HG02678 (cell line): ENCODE measurements at regions not wholly inside any gene's neighbourhood (a gene's known extent, or its start where the extent isn't known, plus 50 kb on each side); places are given as distances from the start of the nearest gene placed in this dataset.
A peak's percentile ranks its signal among the peaks of the same experiment; 100 is the strongest.
"Not testable (repeated sequence)": the region's sequence is repeated elsewhere in the genome, so short reads cannot be mapped to it uniquely, and the experiment has no call there.

Source experiments
- ATAC-seq: cut with Tn5 transposase; IDR thresholded peaks from one replicate; pipeline ENCODE4 v1.9.1; 2021; ENCODE audit warnings: mild to moderate bottlenecking, moderate library complexity; ENCODE audit not compliant: unreplicated experiment

DNA sequence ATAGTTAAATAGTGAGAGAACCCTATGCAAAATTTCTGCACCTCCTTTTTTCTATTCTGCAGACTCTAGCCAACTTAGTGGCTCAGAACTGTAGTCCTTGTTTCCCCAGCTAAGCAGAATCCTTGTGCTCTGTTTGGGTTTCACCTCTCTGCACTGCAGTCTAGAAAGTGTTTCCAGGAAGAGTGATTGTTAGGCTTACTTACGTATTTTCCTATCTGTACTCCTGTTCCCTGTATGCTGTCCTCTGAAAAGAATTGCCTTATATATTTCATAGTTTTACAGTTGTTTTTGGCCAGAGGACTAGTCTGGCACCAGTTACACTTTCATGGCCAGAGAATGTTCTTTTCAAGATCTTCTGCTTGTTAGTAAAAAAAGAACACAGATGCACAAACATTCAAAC lies 154.6 kb upstream of the POT1 start:
- ATAC-seq, result no peak

DNA sequence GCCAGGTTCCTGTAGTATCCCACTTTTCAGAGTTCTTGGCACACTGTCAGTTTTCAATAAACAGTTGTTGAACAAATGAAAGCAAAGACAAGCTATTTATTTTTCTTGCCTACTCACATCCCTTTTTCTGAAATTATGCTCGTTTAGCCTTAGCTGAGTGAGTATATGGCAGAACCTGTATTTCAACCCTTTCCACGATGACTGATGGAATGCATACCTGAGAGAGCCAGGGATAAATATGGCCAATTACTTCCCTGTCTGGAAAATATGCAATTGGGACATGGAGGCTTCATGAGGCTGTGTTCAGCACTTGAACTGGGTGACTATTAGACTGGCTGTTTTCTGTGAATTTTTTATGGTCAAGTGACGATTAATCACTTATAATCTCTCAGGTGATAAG lies 144.5 kb upstream of the POT1 start:
- no peak for ATAC-seq

DNA sequence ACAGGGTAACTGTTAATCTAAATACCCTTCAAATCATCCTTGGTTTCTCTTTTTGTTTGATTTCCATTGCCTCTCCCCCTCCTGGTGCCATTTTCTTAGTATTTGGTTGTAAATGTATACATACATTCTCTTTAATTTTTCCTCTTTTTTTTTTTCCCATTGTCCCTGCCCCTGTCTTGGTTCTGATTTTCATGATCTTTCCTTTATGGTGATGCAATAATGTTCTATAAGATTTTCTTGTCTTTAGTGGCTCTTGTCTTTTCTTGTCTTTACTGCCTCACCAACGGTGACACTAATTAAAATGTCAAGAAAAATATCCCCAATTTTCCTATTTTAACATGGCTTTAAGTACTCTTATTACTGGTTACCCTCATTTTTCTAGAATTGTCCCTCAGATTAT lies 135.9 kb upstream of the POT1 start:
- no peak for ATAC-seq

GRCh38 chr7:125065001-125065400 lies 135.4 kb upstream of the POT1 start:
- no peak for ATAC-seq

DNA sequence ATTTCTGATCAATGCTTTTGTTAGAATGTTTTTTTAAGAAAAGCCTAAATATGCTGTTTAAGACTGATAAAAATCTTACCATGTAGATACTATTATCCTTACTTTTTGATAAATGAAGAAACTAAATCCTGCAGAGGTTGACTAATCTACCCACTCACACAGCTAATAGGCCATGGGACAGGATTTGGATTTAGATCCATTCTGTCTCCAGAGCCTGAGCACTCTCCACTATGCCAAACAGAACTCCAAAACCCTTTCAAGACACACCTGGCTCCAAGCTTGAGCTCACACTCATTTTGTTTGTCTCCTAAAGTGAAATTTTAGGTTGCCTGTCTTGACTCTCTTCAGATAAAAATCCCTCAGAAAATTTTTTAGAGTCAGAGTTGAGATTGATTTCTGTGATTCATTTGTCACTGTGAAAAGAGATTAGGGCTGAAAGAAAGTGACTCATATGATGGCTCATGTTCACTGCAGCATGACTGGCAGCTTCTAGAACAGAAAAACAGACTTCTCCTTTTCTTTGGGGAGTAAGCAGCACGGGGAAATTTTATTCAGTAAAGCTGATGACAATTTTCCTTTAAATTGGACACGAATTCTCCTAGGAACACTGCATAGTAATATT lies 132.3 kb upstream of the POT1 start:
- ATAC-seq, result peak; percentile 81

- ATAC-seq, result not testable (repeated sequence)
Measured at GRCh38 chr7:125061083-125061745, 131.6 kb upstream of the POT1 start.

GRCh38 chr7:125059861-125060456 lies 130.3 kb upstream of the POT1 start:
- no peak for ATAC-seq

- no peak for ATAC-seq
Measured at GRCh38 chr7:125057963-125058362, 128.3 kb upstream of the POT1 start.

GRCh38 chr7:125055376-125055775 lies 125.8 kb upstream of the POT1 start:
- ATAC-seq, result no peak

- no peak for ATAC-seq
Measured at GRCh38 chr7:125046767-125047166, 117.1 kb upstream of the POT1 start.

DNA sequence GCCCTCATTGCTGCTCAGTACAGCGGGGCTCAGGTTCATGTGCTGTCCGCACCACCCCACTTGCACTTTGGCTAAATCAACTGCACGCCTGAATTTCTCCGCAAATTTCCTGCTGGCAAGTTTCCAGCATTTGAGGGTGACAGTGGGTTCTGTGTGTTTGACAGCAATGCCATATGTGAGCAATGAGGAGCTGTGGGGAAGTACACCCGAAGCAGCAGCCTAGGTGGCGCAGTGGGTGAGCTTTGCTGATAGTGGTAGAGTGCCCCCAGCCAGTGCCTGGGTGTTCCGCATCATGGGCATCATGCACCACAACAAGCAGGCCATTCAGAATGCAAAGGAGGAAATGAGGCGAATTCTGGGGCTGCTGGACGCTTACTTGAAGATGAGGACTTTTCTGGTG lies 103.9 kb upstream of the POT1 start:
- ATAC-seq, result no peak

DNA sequence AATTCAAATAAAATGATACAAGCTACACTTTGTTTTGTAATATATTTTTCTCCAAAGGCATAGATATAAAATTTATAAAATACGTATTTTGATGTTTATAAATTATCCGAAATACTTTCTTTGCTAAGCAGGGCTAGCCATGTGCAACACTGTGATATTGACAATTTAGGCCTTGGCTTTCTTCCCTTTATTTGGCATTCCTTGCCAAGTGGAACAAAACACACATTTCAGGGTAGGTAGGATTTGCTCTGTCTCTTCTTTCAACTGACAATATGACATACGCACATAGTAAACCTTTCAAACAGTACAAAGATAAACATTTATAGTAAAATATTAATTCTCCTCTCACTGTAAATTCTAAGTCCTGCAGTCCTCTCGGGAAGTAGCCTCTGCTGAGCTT lies 103.3 kb upstream of the POT1 start:
- no peak for ATAC-seq

- ATAC-seq, result no peak
Measured at GRCh38 chr7:125030756-125031387, 101.2 kb upstream of the POT1 start.

DNA sequence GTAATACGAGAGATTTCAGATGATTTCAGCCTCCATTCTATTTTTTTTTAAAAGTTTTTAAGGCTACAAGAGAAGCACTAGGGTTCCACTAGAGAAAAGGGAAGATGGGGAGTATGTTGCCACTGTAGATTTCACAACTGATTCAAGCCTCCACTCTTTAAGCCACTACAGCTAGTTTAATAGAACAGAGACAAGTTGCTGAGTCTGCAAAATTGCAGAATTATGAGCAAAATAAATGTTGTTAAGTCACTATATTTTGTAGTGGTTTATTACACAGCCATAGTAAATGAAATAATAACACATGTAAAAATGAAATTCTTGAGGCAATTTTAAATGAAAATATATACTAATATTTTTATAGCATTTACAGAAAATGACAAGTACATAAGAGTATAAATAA lies 96.0 kb upstream of the POT1 start:
- no peak for ATAC-seq

GRCh38 chr7:125020801-125021200 lies 91.2 kb upstream of the POT1 start:
- no peak for ATAC-seq

DNA sequence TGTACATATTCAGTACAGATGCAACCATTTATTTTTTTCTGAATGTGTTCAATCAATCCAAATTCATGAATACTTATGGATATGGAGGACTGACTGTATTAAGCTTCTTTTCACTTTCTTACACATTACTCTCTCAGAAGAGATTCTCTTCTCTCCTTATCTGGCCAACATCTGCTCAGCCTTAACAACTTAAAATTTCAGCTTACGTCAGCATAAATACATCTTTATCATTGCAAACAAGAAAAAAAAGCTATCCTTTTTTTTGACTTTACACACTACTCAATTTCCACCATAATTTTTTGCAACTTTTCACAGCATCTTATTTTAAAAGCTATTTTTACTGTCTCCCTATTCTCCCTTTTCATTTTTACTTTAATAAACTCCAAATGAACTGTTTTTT lies 80.9 kb upstream of the POT1 start:
- no peak for ATAC-seq

GRCh38 chr7:124996778-124997177 lies 67.2 kb upstream of the POT1 start:
- ATAC-seq, result no peak

DNA sequence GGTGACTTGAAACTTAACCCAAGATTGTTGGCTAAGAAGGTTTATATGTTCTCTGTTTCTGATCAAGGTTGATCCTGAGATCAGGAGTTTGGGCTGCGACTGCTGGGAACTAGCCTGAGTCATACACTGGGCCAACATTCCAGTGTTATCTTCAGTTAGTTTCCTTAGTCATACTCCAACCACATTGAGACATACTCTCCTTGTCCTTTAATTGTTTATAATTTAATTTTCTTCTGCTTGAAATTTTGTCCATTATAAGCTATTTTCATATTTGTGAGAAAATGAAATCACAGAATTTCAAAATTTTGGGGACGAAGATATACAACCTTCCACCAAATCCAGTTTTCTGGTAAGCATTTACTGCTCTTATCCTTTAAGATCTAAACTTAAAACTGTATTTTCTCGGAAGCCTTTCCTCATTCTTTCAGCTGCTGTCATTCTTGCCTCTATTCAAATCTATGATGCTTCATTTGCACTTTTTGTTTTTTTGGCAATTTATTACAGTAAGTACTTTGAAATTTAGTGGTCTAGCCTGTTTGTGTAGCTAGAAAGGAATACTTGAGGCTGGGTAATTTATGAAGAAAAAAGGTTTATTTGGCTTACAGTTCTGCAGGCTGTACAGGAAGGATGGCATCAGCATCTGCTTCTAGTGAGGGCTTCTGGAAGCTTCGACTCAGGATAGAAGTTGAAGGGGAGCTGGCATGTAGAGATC lies 63.4 kb upstream of the POT1 start:
- ATAC-seq, result no peak

DNA sequence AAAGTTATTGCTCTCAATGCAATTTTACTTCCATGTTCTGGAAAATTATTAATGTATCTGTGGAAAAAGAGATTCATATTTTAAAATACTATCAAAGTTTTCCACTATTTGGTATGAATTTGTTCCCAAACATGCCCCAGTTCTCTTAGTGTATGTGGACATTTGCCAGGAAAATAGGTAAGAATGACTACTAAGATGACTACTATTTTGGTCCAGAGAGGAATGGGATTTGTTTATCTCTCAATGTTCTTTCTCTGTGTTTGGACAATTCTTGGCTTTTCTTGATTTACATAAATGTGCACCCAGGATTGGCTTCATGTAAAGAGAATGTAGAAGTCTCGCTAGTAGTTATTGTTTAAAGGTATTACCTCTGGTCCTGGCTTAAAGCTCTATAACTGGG lies 60.3 kb upstream of the POT1 start:
- no peak for ATAC-seq
